ENCODE measurements at regions not wholly inside any gene's neighbourhood (a gene's known extent, or its start where the extent isn't known, plus 50 kb on each side); places are given as distances from the start of the nearest gene placed in this dataset.

- Histone ChIP-seq H3K23ac (ENCODE audit: low read depth, low read length, poor library complexity) (no peak overlapping the region), H3K18ac (ENCODE audit: low read length) (no peak overlapping the region), H3K14ac (ENCODE audit: low read length) (no peak overlapping the region), H2BK120ac (ENCODE audit: low read depth, low read length) (no peak overlapping the region), H2BK5ac (ENCODE audit: low read length) (no peak overlapping the region), H4K8ac (ENCODE audit: low read depth, low read length) (no peak overlapping the region), H2AK5ac (ENCODE audit: low read depth, low read length) (no peak overlapping the region), H3K27ac (replicated peaks; ENCODE audit: low read length) (no peak overlapping the region), H3K4me1 (ENCODE audit: control insufficient read depth in 2 of 2, insufficient read depth in 1 of 2, low read depth in 1 of 2, low read length in 2 of 2) (no peaks in the 10 kb centered on the region), H3K9me3 (replicated peaks in 1 of 2; ENCODE audit: control insufficient read depth in 2 of 2, insufficient read depth in 1 of 2, low read depth in 1 of 2, low read length in 2 of 2) (no peaks in the 10 kb centered on the region), H2BK12ac (ENCODE audit: low read length) (no peak overlapping the region), H2BK15ac (ENCODE audit: low read length) (no peak overlapping the region), H3K36me3 (replicated peaks in 1 of 2; ENCODE audit: control insufficient read depth in 2 of 2, insufficient read depth in 2 of 2, low read length in 2 of 2) (no peaks in the 10 kb centered on the region), H2AFZ (ENCODE audit: low read length) (no peak overlapping the region), H3K9ac (ENCODE audit: low read depth, low read length, poor library complexity) (no peak overlapping the region), H3K79me1 (ENCODE audit: low read depth, low read length) (no peaks in the 10 kb centered on the region), H3K4me3 (ENCODE audit: low read length in 2 of 2) (no peak overlapping the region), H3K4me2 (ENCODE audit: insufficient read depth, low read length, poor library complexity, severe bottlenecking) (no peak overlapping the region), H3K27me3 (ENCODE audit: control insufficient read depth in 3 of 3, insufficient read depth in 3 of 3, low read depth in 1 of 3, low read length in 3 of 3) (no peaks in the 10 kb centered on the region), H3K4ac (ENCODE audit: low read length) (no peak overlapping the region), H4K91ac (ENCODE audit: low read depth, low read length, poor library complexity) (no peak overlapping the region)
- no peak for DNase-seq (ENCODE audit: low spot score)
Observed at GRCh38 chr4:120622601-120623000, 299.9 kb downstream of the PRDM5 start.

DNA sequence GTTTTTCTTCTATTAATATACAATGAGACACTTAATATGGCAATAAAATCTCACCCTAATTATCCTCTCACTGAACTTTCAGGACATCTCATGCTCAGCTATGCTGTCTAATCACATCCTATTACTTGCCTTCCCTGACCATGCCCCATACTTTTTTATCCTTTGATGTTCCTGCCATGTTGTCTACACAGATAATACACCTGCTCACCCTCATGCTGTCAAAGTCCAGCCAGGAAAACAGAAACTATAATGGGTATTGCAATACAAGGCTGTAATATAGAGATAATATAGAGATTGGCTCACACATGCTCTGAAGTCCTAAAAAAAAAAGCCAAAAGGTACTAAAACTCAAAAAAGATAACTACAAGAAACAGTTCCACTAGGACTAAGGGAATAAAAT is 305.4 kb downstream of the PRDM5 start:
- no peak overlapping the region for H4K91ac ChIP-seq (ENCODE audit: low read depth, low read length, poor library complexity)
- H2BK15ac ChIP-seq (ENCODE audit: low read length): no peak overlapping the region
- H3K27me3 ChIP-seq (ENCODE audit: control insufficient read depth in 3 of 3, insufficient read depth in 3 of 3, low read depth in 1 of 3, low read length in 3 of 3): no peaks in the 10 kb centered on the region
- DNase-seq (ENCODE audit: low spot score): no peak
- H4K8ac ChIP-seq (ENCODE audit: low read depth, low read length): no peak overlapping the region
- H2BK5ac ChIP-seq (ENCODE audit: low read length): no peak overlapping the region
- H2AFZ ChIP-seq (ENCODE audit: low read length): no peak overlapping the region
- H3K27ac ChIP-seq (replicated peaks; ENCODE audit: low read length): no peak overlapping the region
- no peaks in the 10 kb centered on the region for H3K9me3 ChIP-seq (replicated peaks in 1 of 2; ENCODE audit: control insufficient read depth in 2 of 2, insufficient read depth in 1 of 2, low read depth in 1 of 2, low read length in 2 of 2)
- no peak overlapping the region for H3K9ac ChIP-seq (ENCODE audit: low read depth, low read length, poor library complexity)
- H3K18ac ChIP-seq (ENCODE audit: low read length): no peak overlapping the region
- no peak overlapping the region for H3K23ac ChIP-seq (ENCODE audit: low read depth, low read length, poor library complexity)
- no peaks in the 10 kb centered on the region for H3K79me1 ChIP-seq (ENCODE audit: low read depth, low read length)
- no peak overlapping the region for H3K4ac ChIP-seq (ENCODE audit: low read length)
- H3K4me3 ChIP-seq (ENCODE audit: low read length in 2 of 2): no peak overlapping the region
- no peak overlapping the region for H3K4me2 ChIP-seq (ENCODE audit: insufficient read depth, low read length, poor library complexity, severe bottlenecking)
- H3K36me3 ChIP-seq (replicated peaks in 1 of 2; ENCODE audit: control insufficient read depth in 2 of 2, insufficient read depth in 2 of 2, low read length in 2 of 2): no peaks in the 10 kb centered on the region
- H2AK5ac ChIP-seq (ENCODE audit: low read depth, low read length): no peak overlapping the region
- H3K4me1 ChIP-seq (ENCODE audit: control insufficient read depth in 2 of 2, insufficient read depth in 1 of 2, low read depth in 1 of 2, low read length in 2 of 2): no peaks in the 10 kb centered on the region
- H3K14ac ChIP-seq (ENCODE audit: low read length): no peak overlapping the region
- H2BK12ac ChIP-seq (ENCODE audit: low read length): no peak overlapping the region
- H2BK120ac ChIP-seq (ENCODE audit: low read depth, low read length): no peak overlapping the region

DNA sequence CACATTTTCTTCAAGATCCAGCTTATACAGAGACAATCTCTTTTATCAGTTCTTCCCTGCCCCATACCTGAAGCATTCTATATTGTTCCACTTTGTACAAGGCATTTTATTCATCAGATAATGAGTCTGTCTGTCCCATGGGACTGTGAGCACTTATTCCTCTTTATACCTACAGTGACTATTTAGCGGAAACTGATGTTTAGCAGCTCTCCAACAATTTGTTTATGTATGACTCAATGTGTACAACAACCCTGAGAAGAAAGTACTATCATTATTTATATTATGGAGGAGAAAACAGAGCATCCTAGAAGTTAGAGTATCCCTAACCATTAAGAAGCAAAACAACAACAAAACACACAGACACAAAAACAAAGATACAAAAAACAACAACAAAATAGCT is 306.5 kb downstream of the PRDM5 start:
- no peaks in the 10 kb centered on the region for H3K27me3 ChIP-seq (ENCODE audit: control insufficient read depth in 3 of 3, insufficient read depth in 3 of 3, low read depth in 1 of 3, low read length in 3 of 3)
- no peak overlapping the region for H2AFZ ChIP-seq (ENCODE audit: low read length)
- no peak overlapping the region for H3K4me2 ChIP-seq (ENCODE audit: insufficient read depth, low read length, poor library complexity, severe bottlenecking)
- no peak overlapping the region for H2BK12ac ChIP-seq (ENCODE audit: low read length)
- no peak overlapping the region for H4K91ac ChIP-seq (ENCODE audit: low read depth, low read length, poor library complexity)
- H4K8ac ChIP-seq (ENCODE audit: low read depth, low read length): no peak overlapping the region
- no peak overlapping the region for H2AK5ac ChIP-seq (ENCODE audit: low read depth, low read length)
- no peak overlapping the region for H3K14ac ChIP-seq (ENCODE audit: low read length)
- no peak overlapping the region for H3K9ac ChIP-seq (ENCODE audit: low read depth, low read length, poor library complexity)
- no CpG with 5 or more reads among the region's 1 CpG for WGBS, 2 donors (ENCODE audit: extremely low coverage in 2 of 2, insufficient read length in 2 of 2, insufficient replicate concordance in 1 of 2)
- no peak overlapping the region for H2BK15ac ChIP-seq (ENCODE audit: low read length)
- H3K4me3 ChIP-seq (ENCODE audit: low read length in 2 of 2): no peak overlapping the region
- no peak for DNase-seq (ENCODE audit: low spot score)
- no peak overlapping the region for H3K4ac ChIP-seq (ENCODE audit: low read length)
- H2BK120ac ChIP-seq (ENCODE audit: low read depth, low read length): no peak overlapping the region
- H3K79me1 ChIP-seq (ENCODE audit: low read depth, low read length): no peaks in the 10 kb centered on the region
- H3K18ac ChIP-seq (ENCODE audit: low read length): no peak overlapping the region
- no peaks in the 10 kb centered on the region for H3K9me3 ChIP-seq (replicated peaks in 1 of 2; ENCODE audit: control insufficient read depth in 2 of 2, insufficient read depth in 1 of 2, low read depth in 1 of 2, low read length in 2 of 2)
- no peak overlapping the region for H2BK5ac ChIP-seq (ENCODE audit: low read length)
- no peak overlapping the region for H3K23ac ChIP-seq (ENCODE audit: low read depth, low read length, poor library complexity)
- H3K36me3 ChIP-seq (replicated peaks in 1 of 2; ENCODE audit: control insufficient read depth in 2 of 2, insufficient read depth in 2 of 2, low read length in 2 of 2): no peaks in the 10 kb centered on the region
- no peaks in the 10 kb centered on the region for H3K4me1 ChIP-seq (ENCODE audit: control insufficient read depth in 2 of 2, insufficient read depth in 1 of 2, low read depth in 1 of 2, low read length in 2 of 2)
- H3K27ac ChIP-seq (replicated peaks; ENCODE audit: low read length): no peak overlapping the region

GRCh38 chr4:120613778-120614177 is 308.7 kb downstream of the PRDM5 start:
- no peak overlapping the region for H2BK12ac ChIP-seq (ENCODE audit: low read length)
- no peak overlapping the region for H3K27ac ChIP-seq (replicated peaks; ENCODE audit: low read length)
- H3K27me3 ChIP-seq (ENCODE audit: control insufficient read depth in 3 of 3, insufficient read depth in 3 of 3, low read depth in 1 of 3, low read length in 3 of 3): no peaks in the 10 kb centered on the region
- H3K4me2 ChIP-seq (ENCODE audit: insufficient read depth, low read length, poor library complexity, severe bottlenecking): no peak overlapping the region
- H4K91ac ChIP-seq (ENCODE audit: low read depth, low read length, poor library complexity): no peak overlapping the region
- no peak overlapping the region for H2BK120ac ChIP-seq (ENCODE audit: low read depth, low read length)
- no peak overlapping the region for H3K14ac ChIP-seq (ENCODE audit: low read length)
- no peak overlapping the region for H3K23ac ChIP-seq (ENCODE audit: low read depth, low read length, poor library complexity)
- no peak overlapping the region for H3K4me3 ChIP-seq (ENCODE audit: low read length in 2 of 2)
- no peak overlapping the region for H2BK15ac ChIP-seq (ENCODE audit: low read length)
- H3K9me3 ChIP-seq (replicated peaks in 1 of 2; ENCODE audit: control insufficient read depth in 2 of 2, insufficient read depth in 1 of 2, low read depth in 1 of 2, low read length in 2 of 2): no peaks in the 10 kb centered on the region
- no peaks in the 10 kb centered on the region for H3K36me3 ChIP-seq (replicated peaks in 1 of 2; ENCODE audit: control insufficient read depth in 2 of 2, insufficient read depth in 2 of 2, low read length in 2 of 2)
- no peak for DNase-seq (ENCODE audit: low spot score)
- no peak overlapping the region for H3K4ac ChIP-seq (ENCODE audit: low read length)
- no peak overlapping the region for H2BK5ac ChIP-seq (ENCODE audit: low read length)
- no peak overlapping the region for H3K9ac ChIP-seq (ENCODE audit: low read depth, low read length, poor library complexity)
- H4K8ac ChIP-seq (ENCODE audit: low read depth, low read length): no peak overlapping the region
- H2AK5ac ChIP-seq (ENCODE audit: low read depth, low read length): no peak overlapping the region
- H3K18ac ChIP-seq (ENCODE audit: low read length): no peak overlapping the region
- no CpG with 5 or more reads among the region's 1 CpG for WGBS, 2 donors (ENCODE audit: extremely low coverage in 2 of 2, insufficient read length in 2 of 2, insufficient replicate concordance in 1 of 2)
- no peaks in the 10 kb centered on the region for H3K79me1 ChIP-seq (ENCODE audit: low read depth, low read length)
- H2AFZ ChIP-seq (ENCODE audit: low read length): no peak overlapping the region
- H3K4me1 ChIP-seq (ENCODE audit: control insufficient read depth in 2 of 2, insufficient read depth in 1 of 2, low read depth in 1 of 2, low read length in 2 of 2): no peaks in the 10 kb centered on the region
